Testis (tissue), 2 donors: ENCODE measurements at regions not wholly inside any gene's neighbourhood (a gene's known extent, or its start where the extent isn't known, plus 50 kb on each side); places are given as distances from the start of the nearest gene placed in this dataset.

ENCODE experiments used
- CTCF ChIP-seq, 3 experiments: fragments of 450-650 bp in 2 of 3; fragments of 200-600 bp in 1 of 3; sonication (generic) in 1 of 3; IDR thresholded peaks; one replicate each; pipeline ENCODE4 v1.5.1; 2016 to 2019; ENCODE audit warnings: antibody characterized with exemption in 3 of 3, mild to moderate bottlenecking in 2 of 3, moderate library complexity in 1 of 3
- POLR2A ChIP-seq: fragments of 450-650 bp; IDR thresholded peaks from one replicate; pipeline ENCODE4 v1.6.1; 2017; ENCODE audit warnings: antibody characterized with exemption, mild to moderate bottlenecking, moderate library complexity

- TF ChIP-seq CTCF (IDR thresholded peaks at IDR 0.05) = no peak
- TF ChIP-seq POLR2A = no peak
Measured at GRCh38 chr5:88551724-88552345, 283.2 kb upstream of the TMEM161B start.
